Glutamatergic neuron (in vitro differentiated cells): ENCODE measurements at regions not wholly inside any gene's neighbourhood (a gene's known extent, or its start where the extent isn't known, plus 50 kb on each side); places are given as distances from the start of the nearest gene placed in this dataset.

Experiments used
- DNase-seq: peaks from one replicate; pipeline ENCODE4 v3.0.0; 2022
- H3K27ac Mint-ChIP-seq: one replicate; pipeline ENCODE4 v1.8.0; 2020; ENCODE audit warnings: mild to moderate bottlenecking, mixed read lengths, inconsistent platforms; ENCODE audit not compliant: unreplicated experiment
- H3K27me3 Mint-ChIP-seq: one replicate; pipeline ENCODE4 v1.8.0; 2020; ENCODE audit warnings: mild to moderate bottlenecking, moderate library complexity, mixed read lengths, inconsistent platforms; ENCODE audit not compliant: unreplicated experiment
- H3K36me3 Mint-ChIP-seq: one replicate; pipeline ENCODE4 v1.8.0; 2020; ENCODE audit warnings: mild to moderate bottlenecking, mixed read lengths, inconsistent platforms; ENCODE audit not compliant: unreplicated experiment
- H3K4me1 Mint-ChIP-seq: one replicate; pipeline ENCODE4 v1.8.0; 2020; ENCODE audit warnings: mild to moderate bottlenecking, low read depth, mixed read lengths, inconsistent platforms; ENCODE audit not compliant: unreplicated experiment
- H3K4me3 Mint-ChIP-seq: one replicate; pipeline ENCODE4 v1.8.0; 2020; ENCODE audit warnings: mild to moderate bottlenecking, mixed read lengths, inconsistent platforms; ENCODE audit not compliant: unreplicated experiment
- H3K9me3 Mint-ChIP-seq: one replicate; pipeline ENCODE4 v1.8.0; 2020; ENCODE audit warnings: mild to moderate bottlenecking, moderate library complexity, mixed read lengths, inconsistent platforms; ENCODE audit not compliant: unreplicated experiment
- TF ChIP-seq, protein P1 (sequence below): fragments of 200-600 bp; sonication (generic); IDR thresholded peaks from one replicate; pipeline ENCODE4 v1.5.0; 2021; ENCODE audit not compliant: partially characterized antibody, unreplicated experiment

DNA sequence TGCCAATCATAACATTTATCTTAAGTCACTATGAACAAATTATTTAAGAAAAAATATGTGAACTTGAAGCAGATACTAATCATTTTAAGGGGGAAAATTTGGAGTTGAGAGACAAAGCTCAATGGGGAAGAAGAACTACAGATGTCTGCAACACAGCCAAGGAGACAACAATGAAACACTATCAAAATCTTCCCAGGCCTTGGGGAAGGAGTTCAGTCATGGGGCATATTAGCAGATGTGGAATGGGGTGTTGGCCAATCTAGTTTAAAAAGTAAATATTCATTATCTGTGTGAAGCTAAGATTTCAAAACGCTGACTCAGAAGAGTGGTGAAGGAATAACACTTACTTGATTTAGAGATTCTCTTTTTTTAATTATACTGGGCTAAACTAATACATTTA is 671.6 kb upstream of the ZP4 start:
- TF ChIP-seq, protein P1, sequence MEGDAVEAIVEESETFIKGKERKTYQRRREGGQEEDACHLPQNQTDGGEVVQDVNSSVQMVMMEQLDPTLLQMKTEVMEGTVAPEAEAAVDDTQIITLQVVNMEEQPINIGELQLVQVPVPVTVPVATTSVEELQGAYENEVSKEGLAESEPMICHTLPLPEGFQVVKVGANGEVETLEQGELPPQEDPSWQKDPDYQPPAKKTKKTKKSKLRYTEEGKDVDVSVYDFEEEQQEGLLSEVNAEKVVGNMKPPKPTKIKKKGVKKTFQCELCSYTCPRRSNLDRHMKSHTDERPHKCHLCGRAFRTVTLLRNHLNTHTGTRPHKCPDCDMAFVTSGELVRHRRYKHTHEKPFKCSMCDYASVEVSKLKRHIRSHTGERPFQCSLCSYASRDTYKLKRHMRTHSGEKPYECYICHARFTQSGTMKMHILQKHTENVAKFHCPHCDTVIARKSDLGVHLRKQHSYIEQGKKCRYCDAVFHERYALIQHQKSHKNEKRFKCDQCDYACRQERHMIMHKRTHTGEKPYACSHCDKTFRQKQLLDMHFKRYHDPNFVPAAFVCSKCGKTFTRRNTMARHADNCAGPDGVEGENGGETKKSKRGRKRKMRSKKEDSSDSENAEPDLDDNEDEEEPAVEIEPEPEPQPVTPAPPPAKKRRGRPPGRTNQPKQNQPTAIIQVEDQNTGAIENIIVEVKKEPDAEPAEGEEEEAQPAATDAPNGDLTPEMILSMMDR = no peak
- Mint-ChIP-seq H3K27me3 (peaks cover 2% of the 10 kb centered on the region), H3K4me3 (no peak overlapping the region), H3K9me3 (no peaks in the 10 kb centered on the region), H3K4me1 (no peaks in the 10 kb centered on the region), H3K36me3 (no peaks in the 10 kb centered on the region), H3K27ac (no peak overlapping the region)
- no peak for DNase-seq

DNA sequence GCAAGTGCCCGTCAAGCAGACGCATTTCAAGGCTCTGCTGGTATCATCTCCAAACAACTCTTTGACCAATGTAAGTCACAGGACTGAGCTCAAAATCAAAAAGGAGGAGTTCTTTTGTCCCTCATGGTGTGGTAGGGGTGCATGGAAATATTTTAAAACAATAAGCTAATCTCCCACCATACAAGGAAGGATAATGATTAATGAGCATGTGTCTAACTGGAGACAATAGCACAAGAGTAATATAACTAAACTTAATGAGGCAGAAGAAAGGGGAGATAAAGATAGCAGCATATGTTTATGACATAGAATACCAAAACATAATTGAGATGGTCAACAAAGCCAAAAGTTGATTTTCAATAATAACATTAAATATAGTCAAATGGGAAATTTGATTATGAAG is 668.0 kb upstream of the ZP4 start:
- TF ChIP-seq, protein P1 = no peak
- H3K9me3 Mint-ChIP-seq = no peaks in the 10 kb centered on the region
- H3K27me3 Mint-ChIP-seq = peaks cover 2% of the 10 kb centered on the region
- peaks cover 6% of the 10 kb centered on the region for H3K4me1 Mint-ChIP-seq
- DNase-seq = no peak
- no peaks in the 10 kb centered on the region for H3K36me3 Mint-ChIP-seq
- H3K27ac Mint-ChIP-seq = no peak overlapping the region
- H3K4me3 Mint-ChIP-seq = no peak overlapping the region

DNA sequence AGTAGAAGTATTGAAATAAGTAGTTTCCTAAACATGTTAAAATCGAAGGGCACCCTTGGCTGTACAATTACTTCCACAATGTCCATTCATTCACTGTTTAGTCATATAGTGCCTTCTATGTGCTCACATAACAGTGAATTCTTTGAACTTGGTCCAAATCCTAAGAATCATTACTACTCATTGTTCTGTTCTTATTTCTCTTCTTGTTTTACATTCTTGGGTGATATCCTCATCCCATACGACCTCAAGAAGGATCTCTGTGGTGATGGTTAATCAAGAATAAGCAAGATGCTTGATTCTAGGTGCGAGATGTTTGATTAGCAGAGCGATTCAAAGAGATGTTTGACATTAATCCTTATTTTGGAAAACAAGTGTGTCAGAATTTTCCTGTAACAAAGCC is 667.4 kb upstream of the ZP4 start:
- TF ChIP-seq, protein P1 = no peak
- H3K4me1 Mint-ChIP-seq = peaks cover 6% of the 10 kb centered on the region
- H3K36me3 Mint-ChIP-seq = no peaks in the 10 kb centered on the region
- peaks cover 2% of the 10 kb centered on the region for H3K27me3 Mint-ChIP-seq
- H3K9me3 Mint-ChIP-seq = no peaks in the 10 kb centered on the region
- no peak overlapping the region for H3K4me3 Mint-ChIP-seq
- no peak for DNase-seq
- no peak overlapping the region for H3K27ac Mint-ChIP-seq

DNA sequence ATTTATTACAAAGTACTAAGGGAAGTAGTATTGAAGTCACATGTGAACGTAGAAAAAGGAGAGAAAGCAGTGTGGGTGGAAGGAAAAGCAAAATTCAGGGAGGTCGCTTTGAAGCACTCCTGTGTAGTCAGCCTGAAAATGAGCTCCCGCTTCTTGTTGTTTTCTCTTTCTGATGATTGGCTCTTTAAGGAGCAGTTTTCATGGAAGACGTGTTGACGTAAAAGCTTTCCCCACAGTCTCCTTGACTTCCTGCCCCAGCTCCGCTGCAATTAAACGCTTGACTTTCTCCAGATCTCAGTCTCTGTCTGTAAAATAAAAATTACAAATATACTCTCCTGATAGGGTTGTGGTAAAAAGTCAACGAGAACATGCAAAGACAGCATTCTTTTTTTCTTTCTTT is 661.5 kb upstream of the ZP4 start:
- Mint-ChIP-seq H3K27me3 (no peaks in the 10 kb centered on the region), H3K27ac (no peak overlapping the region), H3K4me3 (no peak overlapping the region), H3K36me3 (no peaks in the 10 kb centered on the region), H3K9me3 (no peaks in the 10 kb centered on the region), H3K4me1 (peaks cover 6% of the 10 kb centered on the region)
- TF ChIP-seq, protein P1 = no peak
- DNase-seq = no peak

DNA sequence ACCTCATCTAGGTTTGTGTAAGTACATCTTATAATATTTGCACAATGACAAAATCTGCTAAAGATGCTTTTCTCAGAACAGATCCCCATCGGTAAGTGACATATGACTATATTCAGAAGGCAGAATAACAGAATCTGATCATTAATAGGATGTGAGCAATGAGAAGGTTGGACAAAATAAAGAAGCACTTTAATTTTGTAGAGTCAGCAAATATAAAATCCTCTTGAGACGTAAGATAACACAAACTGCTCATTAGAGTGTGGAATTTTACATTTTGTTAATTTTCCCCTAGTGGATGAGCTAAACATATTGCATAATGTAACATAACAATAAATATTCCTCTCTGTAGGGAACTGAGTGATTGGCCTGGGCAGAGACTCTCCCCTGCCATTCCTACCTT is 658.4 kb upstream of the ZP4 start:
- no peak for DNase-seq
- Mint-ChIP-seq H3K9me3 (no peaks in the 10 kb centered on the region), H3K4me3 (no peak overlapping the region), H3K4me1 (no peaks in the 10 kb centered on the region), H3K27ac (no peak overlapping the region), H3K36me3 (no peaks in the 10 kb centered on the region), H3K27me3 (no peaks in the 10 kb centered on the region)
- TF ChIP-seq, protein P1 = no peak
